ENCODE measurements at regions not wholly inside any gene's neighbourhood (a gene's known extent, or its start where the extent isn't known, plus 50 kb on each side); places are given as distances from the start of the nearest gene placed in this dataset.

- no peak for ATAC-seq
These were observed 270.6 kb upstream of the UMPS start for GRCh38 chr3:124459678-124460077.

GRCh38 chr3:124461126-124461525, 269.1 kb upstream of the UMPS start:
- no peak for ATAC-seq

GRCh38 chr3:124461838-124462632, 268.2 kb upstream of the UMPS start:
- no peak for ATAC-seq

GRCh38 chr3:124463234-124463633, 267.0 kb upstream of the UMPS start:
- ATAC-seq: no peak

- ATAC-seq: no peak
These were observed 262.0 kb upstream of the UMPS start for GRCh38 chr3:124467980-124468902.

- no peak for ATAC-seq
These were observed 260.7 kb upstream of the UMPS start for GRCh38 chr3:124469555-124469954.

- ATAC-seq: no peak
These were observed 251.4 kb upstream of the UMPS start for GRCh38 chr3:124478830-124479229.

GRCh38 chr3:124483915-124484470, 246.3 kb upstream of the UMPS start:
- no peak for ATAC-seq

GRCh38 chr3:124486324-124486723, 243.9 kb upstream of the UMPS start:
- no peak for ATAC-seq

GRCh38 chr3:124489506-124489905, 240.7 kb upstream of the UMPS start:
- ATAC-seq: no peak

- ATAC-seq: no peak
These were observed 239.2 kb upstream of the UMPS start for GRCh38 chr3:124491098-124491497.

GRCh38 chr3:124491875-124492274, 238.4 kb upstream of the UMPS start:
- no peak for ATAC-seq

GRCh38 chr3:124492824-124493223, 237.4 kb upstream of the UMPS start:
- ATAC-seq: peak; percentile 27 to 50

- no peak for ATAC-seq
These were observed 234.2 kb upstream of the UMPS start for GRCh38 chr3:124496061-124496460.

- ATAC-seq: no peak
These were observed 232.8 kb upstream of the UMPS start for GRCh38 chr3:124497487-124497886.

GRCh38 chr3:124498891-124499290, 231.4 kb upstream of the UMPS start:
- no peak for ATAC-seq

GRCh38 chr3:124504332-124505059, 225.8 kb upstream of the UMPS start:
- no peak for ATAC-seq

- ATAC-seq: no peak
These were observed 220.4 kb upstream of the UMPS start for GRCh38 chr3:124509884-124510283.

- ATAC-seq: no peak
These were observed 220.0 kb upstream of the UMPS start for GRCh38 chr3:124510290-124510689.

GRCh38 chr3:124512881-124513609, 217.2 kb upstream of the UMPS start:
- ATAC-seq: no peak

GRCh38 chr3:124513610-124513997, 216.6 kb upstream of the UMPS start:
- ATAC-seq: no peak

GRCh38 chr3:124514683-124515082, 215.6 kb upstream of the UMPS start:
- no peak for ATAC-seq

Data from activated CD4-positive, CD25-positive, alpha-beta regulatory T cell treated with anti-CD3 and anti-CD28 coated beads, Interleukin-2, amount 50 U/mL, for 24 hours (primary cell).